ENCODE measurements at regions not wholly inside any gene's neighbourhood (a gene's known extent, or its start where the extent isn't known, plus 50 kb on each side); places are given as distances from the start of the nearest gene placed in this dataset.

DNA sequence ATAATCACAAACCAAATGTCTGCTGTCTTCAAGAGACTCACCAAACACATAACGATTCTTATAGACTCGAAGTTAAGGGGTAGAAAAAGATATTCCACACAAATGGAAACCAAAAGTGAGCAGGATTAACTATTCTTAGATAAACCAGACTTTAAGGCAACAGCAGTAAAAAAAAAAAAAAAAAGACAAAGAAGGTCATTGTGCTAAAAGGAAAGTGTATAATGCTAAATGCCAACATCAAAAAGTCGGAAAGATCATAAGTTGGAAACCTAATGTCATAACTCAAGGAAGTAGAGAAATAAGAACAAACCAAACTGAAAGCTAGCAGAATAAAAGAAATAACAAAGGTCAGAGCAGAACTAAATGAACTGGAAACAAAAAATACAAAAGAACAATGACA, 714.6 kb downstream of the SEMA5A start:
- H3K27ac ChIP-seq (ENCODE audit: low read depth, low read length) = no peak overlapping the region
- CTCF ChIA-PET = no interaction called here
- peaks cover 4 to 13% of the 10 kb centered on the region in 2 experiments; a peak in 2 of 4 replicates for H3K9me3 ChIP-seq (ENCODE audit: control insufficient read depth in 1 of 2, insufficient read depth in 1 of 2, low read depth in 1 of 2, low read length in 2 of 2)
- H3K79me2 ChIP-seq (ENCODE audit: insufficient read depth, low read length) = no peaks in the 10 kb centered on the region
- POLR2A ChIA-PET = no interaction called here
- H3K4me2 ChIP-seq (ENCODE audit: low read length) = no peak overlapping the region
- intact Hi-C loops (cut with micrococcal nuclease) = no loop called here
- no peaks in the 10 kb centered on the region for H3K9me2 ChIP-seq (ENCODE audit: insufficient read depth)
- TF ChIP-seq CBX3 (IDR thresholded peaks at IDR 0.05; ENCODE audit: low read depth) (no peak), ZBTB33 (IDR thresholded peaks at IDR 0.05; ENCODE audit: extremely low read depth, insufficient replicate concordance, low read length) (no peak), JUND (IDR thresholded peaks at IDR 0.05) (no peak), RAD21 (IDR thresholded peaks at IDR 0.05; ENCODE audit: low read depth) (no peak), EZH2phosphoT487 (IDR thresholded peaks at IDR 0.05; ENCODE audit: borderline replicate concordance) (no peak), ELF1 (IDR thresholded peaks at IDR 0.05; ENCODE audit: borderline replicate concordance, low read depth) (no peak), SIN3A (IDR thresholded peaks at IDR 0.05; ENCODE audit: low read depth) (no peak), CTCF (IDR thresholded peaks at IDR 0.05 in 2 of 3, conservative IDR thresholded peaks at IDR 0.05 in 1 of 3; ENCODE audit: borderline replicate concordance in 1 of 3, insufficient read depth in 1 of 3, low read depth in 2 of 3, low read length in 2 of 3) (no peak), EZH2 (IDR thresholded peaks at IDR 0.05) (no peak), SRF (IDR thresholded peaks at IDR 0.05; ENCODE audit: low read depth) (no peak), TCF7L2 (IDR thresholded peaks at IDR 0.05; ENCODE audit: borderline replicate concordance, extremely low read depth, insufficient read depth, insufficient read length) (no peak), SP1 (IDR thresholded peaks at IDR 0.05; ENCODE audit: low read depth) (no peak), EGR1 (IDR thresholded peaks at IDR 0.05; ENCODE audit: low read depth) (no peak), POLR2AphosphoS5 (IDR thresholded peaks at IDR 0.05; ENCODE audit: low read depth, low read length) (no peak), ZFX (IDR thresholded peaks at IDR 0.05) (no peak)
- TF ChIP-seq, protein P1, sequence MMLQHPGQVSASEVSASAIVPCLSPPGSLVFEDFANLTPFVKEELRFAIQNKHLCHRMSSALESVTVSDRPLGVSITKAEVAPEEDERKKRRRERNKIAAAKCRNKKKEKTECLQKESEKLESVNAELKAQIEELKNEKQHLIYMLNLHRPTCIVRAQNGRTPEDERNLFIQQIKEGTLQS (IDR thresholded peaks at IDR 0.05) = no peak
- TF ChIP-seq, protein P2, sequence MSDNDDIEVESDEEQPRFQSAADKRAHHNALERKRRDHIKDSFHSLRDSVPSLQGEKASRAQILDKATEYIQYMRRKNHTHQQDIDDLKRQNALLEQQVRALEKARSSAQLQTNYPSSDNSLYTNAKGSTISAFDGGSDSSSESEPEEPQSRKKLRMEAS (IDR thresholded peaks at IDR 0.05) = no peak
- no peak overlapping the region for H3K4me3 ChIP-seq (replicated peaks in 1 of 2; ENCODE audit: low read depth in 1 of 2, low read length in 2 of 2)
- ATAC-seq (no peak), DNase-seq (ENCODE audit: low read depth, low spot score) (no peak)
- H3K36me3 ChIP-seq (ENCODE audit: control insufficient read depth in 1 of 2, insufficient read depth in 2 of 2, low read length in 2 of 2) = no peaks in the 10 kb centered on the region
- H2AFZ ChIP-seq (ENCODE audit: low read depth, low read length, poor library complexity, severe bottlenecking) = no peak overlapping the region
- no peaks in the 10 kb centered on the region for H3K4me1 ChIP-seq (ENCODE audit: control insufficient read depth in 1 of 2, insufficient read depth in 2 of 2, low read length in 2 of 2)
- H3K9ac ChIP-seq (ENCODE audit: low read length) = no peak overlapping the region
- no TSS peak for BruUV-seq (replicated peaks)
- RAD21 ChIA-PET (ENCODE audit: low non-redundant PET in 1 of 2, low total read pairs in 2 of 2, uncharacterized antibody in 2 of 2, unreplicated experiment in 2 of 2) = no interaction called here
- no peaks in the 10 kb centered on the region for H3K27me3 ChIP-seq (ENCODE audit: insufficient read depth, low read length)
- H4K20me1 ChIP-seq (ENCODE audit: insufficient read depth) = no peaks in the 10 kb centered on the region
